Eye (tissue), 1 donor: ENCODE measurements at regions not wholly inside any gene's neighbourhood (a gene's known extent, or its start where the extent isn't known, plus 50 kb on each side); places are given as distances from the start of the nearest gene placed in this dataset.

ENCODE experiments used
- DNase-seq: peaks from one replicate; pipeline ENCODE4 v3.0.0-alpha.2; 2015

DNA sequence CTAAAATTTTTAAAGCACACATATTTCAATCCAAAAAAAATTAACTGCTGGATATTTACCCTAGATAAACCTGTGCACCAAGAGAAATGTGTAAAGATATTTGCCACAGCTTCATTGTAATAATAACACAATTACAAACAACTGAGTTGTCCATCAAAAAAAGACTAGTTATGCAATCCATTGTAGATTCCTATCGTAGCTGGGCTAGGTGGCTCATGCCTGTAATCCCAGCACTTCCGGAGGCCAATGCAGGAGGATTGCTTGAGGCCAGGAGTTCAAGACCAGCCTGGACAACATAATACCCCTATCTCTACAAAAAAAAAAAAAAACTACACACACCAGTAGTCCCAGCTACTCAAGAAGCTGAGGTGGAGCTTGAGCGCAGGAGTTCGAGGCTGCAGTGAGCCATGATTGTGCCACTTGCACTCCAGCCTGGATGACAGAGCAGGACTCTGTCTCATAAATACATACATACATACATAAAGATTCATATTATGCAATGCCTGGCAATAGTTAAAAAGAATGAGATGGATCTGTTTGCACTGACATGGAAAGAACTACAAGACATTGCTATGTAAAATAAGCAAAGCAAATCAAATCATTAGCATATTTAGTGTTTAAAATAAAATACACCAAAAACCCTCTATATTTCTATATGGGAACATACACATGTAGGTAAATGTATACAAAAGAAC, 56.5 kb upstream of the CCDC28A start:
- no peak for DNase-seq

DNA sequence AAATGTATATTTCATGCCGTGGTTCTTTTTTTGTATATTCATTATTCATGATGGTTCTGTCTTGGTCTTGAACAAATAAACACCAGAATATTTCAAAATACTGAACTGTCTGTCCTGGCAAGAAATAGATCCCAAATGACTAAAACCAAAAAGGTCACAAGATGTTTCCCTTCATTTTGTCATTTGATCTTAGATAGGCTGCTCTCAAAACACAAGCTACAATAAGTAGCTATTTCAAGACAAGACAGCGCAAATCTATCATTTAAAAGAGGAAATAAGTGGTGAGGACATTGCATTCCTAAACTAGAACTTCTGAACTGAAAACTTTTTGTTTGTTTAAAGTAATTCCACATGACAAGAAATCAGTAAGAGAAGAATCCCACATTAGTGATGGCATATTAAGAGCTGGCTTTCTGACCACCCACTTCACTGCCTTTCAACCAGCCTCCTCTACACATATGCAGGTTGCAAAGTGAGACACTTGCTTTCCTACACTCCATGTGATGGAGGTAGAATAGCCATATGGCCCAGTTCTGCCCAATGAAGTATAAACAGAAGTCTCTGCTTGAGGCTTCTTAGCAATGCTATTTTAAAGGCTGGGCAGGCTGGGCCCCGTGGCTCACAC, 54.4 kb upstream of the CCDC28A start:
- no peak for DNase-seq

DNA sequence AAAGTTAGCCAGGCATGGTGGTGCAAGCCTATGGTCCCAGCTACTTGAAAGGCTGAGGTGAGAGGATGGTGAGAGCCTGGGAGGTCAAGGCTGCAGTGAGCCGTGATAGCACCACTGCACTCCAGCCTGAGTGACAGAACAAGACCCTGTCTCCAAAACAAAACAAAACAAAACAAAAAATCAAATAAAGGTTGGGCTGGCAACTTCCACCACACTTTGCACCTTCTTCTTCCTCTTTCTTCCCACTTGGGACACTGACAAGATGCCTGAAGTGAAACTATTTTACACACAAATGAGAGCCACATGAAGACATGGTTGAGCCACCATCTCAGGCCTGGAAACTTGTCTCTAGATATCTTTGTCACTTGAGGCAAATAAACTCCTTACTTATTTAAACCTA, 53.8 kb upstream of the CCDC28A start:
- no peak for DNase-seq

DNA sequence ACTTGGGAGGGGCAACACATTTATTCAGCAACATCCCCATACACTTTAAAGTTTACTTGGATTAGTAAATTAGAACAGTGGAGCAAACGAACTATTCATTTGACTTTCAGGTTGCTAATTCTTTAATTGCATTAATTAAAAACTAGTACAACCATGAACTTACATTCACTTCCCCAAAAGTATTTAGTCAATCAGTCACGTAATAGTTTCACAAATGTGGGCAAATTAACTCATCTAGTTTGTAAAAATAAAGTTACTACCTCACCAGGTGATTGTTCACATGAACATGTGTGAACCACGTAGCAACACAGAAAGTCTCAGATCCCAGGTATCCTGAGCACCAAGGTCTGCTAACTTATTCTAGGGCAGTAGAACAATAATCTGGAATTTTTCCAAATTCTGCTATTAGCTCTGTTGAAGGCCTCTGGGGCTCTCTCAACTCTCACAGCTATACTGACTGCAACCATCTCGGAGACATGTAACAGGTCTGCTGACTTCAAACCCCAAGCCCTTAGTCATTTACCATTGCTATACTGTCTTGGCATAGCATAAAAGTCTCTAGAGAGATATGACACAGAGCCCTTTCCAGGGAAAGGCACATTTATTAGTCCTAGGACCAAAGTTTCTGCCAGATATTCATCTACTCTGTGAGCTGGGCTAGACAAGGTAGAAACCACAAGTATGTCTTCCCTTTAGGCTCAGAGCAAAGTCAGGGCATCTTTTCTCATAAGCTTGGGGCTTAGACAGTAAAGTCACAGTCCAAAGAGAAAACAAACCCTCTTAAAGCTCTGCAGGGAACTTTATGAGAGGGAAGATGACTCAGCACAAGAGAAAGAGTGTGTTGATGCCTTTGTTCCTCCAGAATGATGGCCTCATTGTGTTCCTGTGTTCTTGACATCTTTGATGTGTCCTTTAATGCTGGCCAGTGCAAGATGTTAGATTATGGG, 50.9 kb upstream of the CCDC28A start:
- DNase-seq: no peak
